Dendritic cell treated with granulocyte-macrophage colony-stimulating factor and Interleukin-4, amounts not matched to agents 40 ng/mL and 50 ng/mL, for 4 days (primary cell): ENCODE measurements at regions not wholly inside any gene's neighbourhood (a gene's known extent, or its start where the extent isn't known, plus 50 kb on each side); places are given as distances from the start of the nearest gene placed in this dataset.
"Not testable (repeated sequence)": the region's sequence is repeated elsewhere in the genome, so short reads cannot be mapped to it uniquely, and the experiment has no call there.

Experiments used
- H3K27ac Mint-ChIP-seq: one replicate; pipeline ENCODE4 v1.8.0; 2022; ENCODE audit warnings: mild to moderate bottlenecking, mixed read lengths
- H3K27me3 Mint-ChIP-seq: one replicate; pipeline ENCODE4 v1.8.0; 2022; ENCODE audit warnings: mild to moderate bottlenecking, mixed read lengths
- H3K36me3 Mint-ChIP-seq: one replicate; pipeline ENCODE4 v1.8.0; 2022; ENCODE audit warnings: low read depth, mixed read lengths
- H3K4me1 Mint-ChIP-seq: one replicate; pipeline ENCODE4 v1.8.0; 2022; ENCODE audit warnings: low read depth, mixed read lengths
- H3K4me3 Mint-ChIP-seq: one replicate; pipeline ENCODE4 v1.8.0; 2022; ENCODE audit warnings: mild to moderate bottlenecking, moderate library complexity, mixed read lengths
- H3K9me3 Mint-ChIP-seq: one replicate; pipeline ENCODE4 v1.8.0; 2022; ENCODE audit warnings: mixed read lengths
- intact Hi-C: fragments of 100-400 bp; cut with micrococcal nuclease; formaldehyde crosslinking; loops from one replicate; pipeline ENCODE4 v1.15.0; 2022

- no peaks in the 10 kb centered on the region for H3K36me3 Mint-ChIP-seq
- no peak overlapping the region for H3K4me3 Mint-ChIP-seq
- peaks cover 10% of the 10 kb centered on the region for H3K27me3 Mint-ChIP-seq
- no peaks in the 10 kb centered on the region for H3K4me1 Mint-ChIP-seq
- no peaks in the 10 kb centered on the region for H3K9me3 Mint-ChIP-seq
- H3K27ac Mint-ChIP-seq, result no peak overlapping the region
- intact Hi-C loops, result no loop called here
These were observed 409.3 kb downstream of the RPS24 start for GRCh38 chr10:78442836-78443550.

GRCh38 chr10:78443900-78444571, 410.4 kb downstream of the RPS24 start:
- no peak overlapping the region for H3K4me3 Mint-ChIP-seq
- H3K36me3 Mint-ChIP-seq, result no peaks in the 10 kb centered on the region
- H3K4me1 Mint-ChIP-seq, result no peaks in the 10 kb centered on the region
- no peak overlapping the region for H3K27ac Mint-ChIP-seq
- intact Hi-C loops, result no loop called here
- H3K9me3 Mint-ChIP-seq, result no peaks in the 10 kb centered on the region
- H3K27me3 Mint-ChIP-seq, result peaks cover 7% of the 10 kb centered on the region

GRCh38 chr10:78444741-78445140, 411.1 kb downstream of the RPS24 start:
- H3K27ac Mint-ChIP-seq, H3K27me3 Mint-ChIP-seq, intact Hi-C loops, H3K4me3 Mint-ChIP-seq, H3K9me3 Mint-ChIP-seq, H3K4me1 Mint-ChIP-seq, H3K36me3 Mint-ChIP-seq: not testable (repeated sequence)

DNA sequence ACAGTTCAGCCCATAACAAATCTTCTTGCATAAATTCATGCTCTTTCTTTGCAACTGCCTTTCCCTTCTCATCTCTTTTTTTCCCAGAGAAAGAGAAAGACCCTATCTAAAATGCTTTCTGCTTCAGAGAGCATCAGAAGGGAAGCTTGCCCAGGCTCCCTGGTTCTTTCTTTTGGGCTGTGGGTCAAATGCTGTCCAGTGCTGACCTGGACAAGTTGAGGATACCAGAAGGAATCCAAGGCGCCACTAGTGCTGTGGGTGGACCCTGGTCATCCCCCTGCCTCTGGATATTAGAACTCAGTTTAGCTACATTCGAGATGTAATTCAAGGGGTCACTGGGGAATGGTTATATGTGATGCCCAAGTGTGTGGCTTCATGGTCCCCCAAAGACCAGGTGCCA, 411.6 kb downstream of the RPS24 start:
- Mint-ChIP-seq H3K27me3 (peaks cover 7% of the 10 kb centered on the region), H3K27ac (no peak overlapping the region), H3K4me1 (no peaks in the 10 kb centered on the region), H3K36me3 (no peaks in the 10 kb centered on the region), H3K4me3 (no peak overlapping the region), H3K9me3 (no peaks in the 10 kb centered on the region)
- intact Hi-C loops, result no loop called here

GRCh38 chr10:78448470-78448869, 414.8 kb downstream of the RPS24 start:
- H3K4me3 Mint-ChIP-seq, result no peak overlapping the region
- H3K27me3 Mint-ChIP-seq, result peaks cover 12% of the 10 kb centered on the region
- no peaks in the 10 kb centered on the region for H3K36me3 Mint-ChIP-seq
- no peaks in the 10 kb centered on the region for H3K4me1 Mint-ChIP-seq
- no peak overlapping the region for H3K27ac Mint-ChIP-seq
- H3K9me3 Mint-ChIP-seq, result no peaks in the 10 kb centered on the region
- intact Hi-C loops, result no loop called here

- intact Hi-C loops, result no loop called here
- Mint-ChIP-seq H3K4me1 (no peaks in the 10 kb centered on the region), H3K27ac (no peak overlapping the region), H3K36me3 (no peaks in the 10 kb centered on the region), H3K4me3 (no peak overlapping the region), H3K9me3 (no peaks in the 10 kb centered on the region), H3K27me3 (peaks cover 12% of the 10 kb centered on the region)
These were observed 415.3 kb downstream of the RPS24 start for GRCh38 chr10:78448994-78449418.

DNA sequence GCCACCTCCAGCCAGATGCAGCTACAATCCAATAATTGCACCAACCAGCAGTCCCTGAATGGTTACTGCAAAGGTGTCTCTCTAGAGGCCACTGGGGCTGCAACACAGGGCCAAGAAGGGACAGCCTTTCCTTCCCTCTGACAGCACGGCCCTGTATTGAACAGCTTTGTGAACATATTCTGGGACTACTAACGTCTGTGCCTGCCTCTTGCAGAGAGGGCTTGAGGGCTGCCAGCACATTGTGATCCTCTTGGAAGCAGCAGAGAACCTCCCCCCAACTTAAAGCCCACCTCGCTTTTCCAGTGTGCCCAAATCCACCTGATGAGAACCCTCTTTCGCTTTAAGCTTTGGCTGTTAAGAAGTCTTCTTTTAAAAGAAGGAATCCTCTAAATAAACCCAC, 415.9 kb downstream of the RPS24 start:
- intact Hi-C loops, result no loop called here
- Mint-ChIP-seq H3K27ac (no peak overlapping the region), H3K36me3 (no peaks in the 10 kb centered on the region), H3K4me1 (no peaks in the 10 kb centered on the region), H3K27me3 (peaks cover 12% of the 10 kb centered on the region), H3K4me3 (no peak overlapping the region), H3K9me3 (no peaks in the 10 kb centered on the region)

- Mint-ChIP-seq H3K27ac (no peak overlapping the region), H3K9me3 (no peaks in the 10 kb centered on the region), H3K36me3 (no peaks in the 10 kb centered on the region), H3K4me3 (no peak overlapping the region), H3K27me3 (peaks cover 12% of the 10 kb centered on the region), H3K4me1 (no peaks in the 10 kb centered on the region)
- intact Hi-C loops, result no loop called here
These were observed 416.6 kb downstream of the RPS24 start for GRCh38 chr10:78450239-78450638.

GRCh38 chr10:78450807-78451485, 417.3 kb downstream of the RPS24 start:
- Mint-ChIP-seq H3K4me1 (no peaks in the 10 kb centered on the region), H3K4me3 (no peak overlapping the region), H3K27ac (no peak overlapping the region), H3K27me3 (peaks cover 14% of the 10 kb centered on the region), H3K36me3 (no peaks in the 10 kb centered on the region), H3K9me3 (no peaks in the 10 kb centered on the region)
- intact Hi-C loops, result no loop called here

- no peaks in the 10 kb centered on the region for H3K36me3 Mint-ChIP-seq
- H3K4me1 Mint-ChIP-seq, result no peaks in the 10 kb centered on the region
- H3K4me3 Mint-ChIP-seq, result no peak overlapping the region
- H3K27me3 Mint-ChIP-seq, result peaks cover 12% of the 10 kb centered on the region
- intact Hi-C loops, result no loop called here
- no peak overlapping the region for H3K27ac Mint-ChIP-seq
- no peaks in the 10 kb centered on the region for H3K9me3 Mint-ChIP-seq
These were observed 417.9 kb downstream of the RPS24 start for GRCh38 chr10:78451592-78451991.

GRCh38 chr10:78454123-78454645, 420.5 kb downstream of the RPS24 start:
- no peaks in the 10 kb centered on the region for H3K36me3 Mint-ChIP-seq
- peaks cover 11% of the 10 kb centered on the region for H3K27me3 Mint-ChIP-seq
- H3K4me3 Mint-ChIP-seq, result no peak overlapping the region
- intact Hi-C loops, result no loop called here
- no peaks in the 10 kb centered on the region for H3K4me1 Mint-ChIP-seq
- no peak overlapping the region for H3K27ac Mint-ChIP-seq
- H3K9me3 Mint-ChIP-seq, result no peaks in the 10 kb centered on the region

DNA sequence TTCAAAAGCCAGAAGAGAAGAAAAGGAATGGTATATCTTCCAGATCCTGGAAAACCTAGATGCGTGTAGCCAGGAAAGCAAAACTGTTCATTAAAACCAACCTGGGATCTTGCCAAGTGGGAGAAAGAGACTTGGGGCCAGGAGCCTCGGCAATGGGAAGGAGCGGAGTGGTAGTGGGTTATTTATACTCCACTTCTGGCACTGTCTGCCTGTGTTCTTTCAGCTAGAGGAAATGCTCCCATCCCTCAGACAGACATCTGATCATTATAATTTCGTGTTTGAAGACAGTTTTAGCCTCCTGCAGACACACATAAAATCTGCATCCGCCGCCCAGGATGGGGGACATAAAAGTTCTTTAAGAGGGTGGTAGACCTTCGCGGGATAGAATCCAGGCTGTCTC, 421.6 kb downstream of the RPS24 start:
- peaks cover 11% of the 10 kb centered on the region for H3K27me3 Mint-ChIP-seq
- intact Hi-C loops, result no loop called here
- no peaks in the 10 kb centered on the region for H3K4me1 Mint-ChIP-seq
- H3K9me3 Mint-ChIP-seq, result no peaks in the 10 kb centered on the region
- H3K4me3 Mint-ChIP-seq, result no peak overlapping the region
- no peaks in the 10 kb centered on the region for H3K36me3 Mint-ChIP-seq
- H3K27ac Mint-ChIP-seq, result no peak overlapping the region

- Mint-ChIP-seq H3K27ac (no peak overlapping the region), H3K9me3 (no peaks in the 10 kb centered on the region), H3K36me3 (no peaks in the 10 kb centered on the region), H3K4me3 (no peak overlapping the region), H3K4me1 (no peaks in the 10 kb centered on the region), H3K27me3 (peaks cover 9% of the 10 kb centered on the region)
- intact Hi-C loops, result no loop called here
These were observed 422.1 kb downstream of the RPS24 start for GRCh38 chr10:78455811-78456210.

DNA sequence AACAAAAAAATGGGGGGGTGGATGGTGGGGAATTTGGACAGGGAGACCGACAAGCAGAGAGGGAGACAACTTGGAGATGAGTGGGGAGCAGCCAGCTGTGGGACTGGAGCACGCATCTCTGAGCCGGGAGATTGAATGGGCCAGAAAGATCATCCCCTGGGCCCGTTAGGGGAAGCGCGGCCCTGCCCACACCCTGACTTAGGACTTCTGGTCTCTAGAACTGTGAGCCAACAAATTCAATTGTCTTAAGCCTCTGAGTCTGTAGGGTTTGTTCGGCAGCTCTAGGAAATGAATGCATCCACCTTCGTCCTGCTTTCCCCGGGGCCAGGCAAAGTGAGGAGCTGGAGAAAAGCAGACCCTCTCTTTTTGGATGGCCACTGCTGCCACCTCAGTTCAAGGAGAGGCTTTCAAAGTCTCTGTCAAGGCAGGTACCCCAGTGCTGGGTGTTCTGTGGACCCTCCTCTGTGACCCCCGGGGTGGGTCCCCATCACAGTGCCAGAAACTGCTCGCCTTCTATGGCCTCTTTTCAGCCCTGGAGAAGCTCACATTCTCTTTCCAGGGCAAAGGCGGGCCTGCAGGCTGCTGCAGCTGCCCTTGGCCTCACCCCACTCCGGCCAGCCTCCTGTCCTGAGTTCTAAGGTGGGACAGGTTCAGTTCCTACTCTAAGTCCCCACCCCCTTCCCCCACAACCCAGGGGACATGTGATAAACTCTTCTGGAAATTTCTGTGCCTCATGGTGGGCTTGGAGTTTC, 423.2 kb downstream of the RPS24 start:
- H3K4me3 Mint-ChIP-seq, result no peak overlapping the region
- H3K9me3 Mint-ChIP-seq, result no peaks in the 10 kb centered on the region
- intact Hi-C loops, result no loop called here

More for the DNA sequence above, 423.2 kb downstream of the RPS24 start:
- Mint-ChIP-seq H3K36me3 (no peaks in the 10 kb centered on the region), H3K4me1 (no peaks in the 10 kb centered on the region), H3K27me3 (peaks cover 6% of the 10 kb centered on the region), H3K27ac (no peak overlapping the region)
